ENCODE measurements at regions not wholly inside any gene's neighbourhood (a gene's known extent, or its start where the extent isn't known, plus 50 kb on each side); places are given as distances from the start of the nearest gene placed in this dataset.

DNA sequence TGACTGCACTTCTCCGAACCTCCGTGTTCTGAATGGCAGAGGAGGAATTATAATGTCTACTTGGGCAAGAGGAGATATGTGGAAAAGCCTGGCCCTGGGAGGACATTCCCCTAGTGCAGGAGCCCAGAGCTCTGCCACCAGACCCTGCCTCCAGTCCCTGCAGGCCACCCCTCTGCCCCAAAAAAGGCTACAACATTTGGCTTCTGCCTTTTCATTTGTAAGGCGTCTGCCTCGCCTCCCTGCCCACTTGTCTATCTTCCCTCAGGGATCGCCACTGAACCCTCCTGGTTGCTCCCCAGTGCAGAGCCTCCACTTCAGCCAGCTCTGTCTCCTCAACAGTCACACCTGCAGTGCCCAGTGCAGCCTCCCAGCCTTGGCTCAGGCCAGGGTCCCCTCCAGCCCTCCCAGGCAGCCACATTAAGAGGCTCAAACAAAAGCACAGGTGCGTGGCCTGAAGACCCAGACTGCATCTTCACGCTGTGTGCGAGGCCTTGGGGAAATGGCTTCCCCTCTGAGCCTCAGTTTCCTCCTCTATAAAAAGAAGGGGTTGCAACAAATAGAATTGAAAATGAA, 125.9 kb upstream of the SMAD3 start (continued):
- TF ChIP-seq, protein P1, sequence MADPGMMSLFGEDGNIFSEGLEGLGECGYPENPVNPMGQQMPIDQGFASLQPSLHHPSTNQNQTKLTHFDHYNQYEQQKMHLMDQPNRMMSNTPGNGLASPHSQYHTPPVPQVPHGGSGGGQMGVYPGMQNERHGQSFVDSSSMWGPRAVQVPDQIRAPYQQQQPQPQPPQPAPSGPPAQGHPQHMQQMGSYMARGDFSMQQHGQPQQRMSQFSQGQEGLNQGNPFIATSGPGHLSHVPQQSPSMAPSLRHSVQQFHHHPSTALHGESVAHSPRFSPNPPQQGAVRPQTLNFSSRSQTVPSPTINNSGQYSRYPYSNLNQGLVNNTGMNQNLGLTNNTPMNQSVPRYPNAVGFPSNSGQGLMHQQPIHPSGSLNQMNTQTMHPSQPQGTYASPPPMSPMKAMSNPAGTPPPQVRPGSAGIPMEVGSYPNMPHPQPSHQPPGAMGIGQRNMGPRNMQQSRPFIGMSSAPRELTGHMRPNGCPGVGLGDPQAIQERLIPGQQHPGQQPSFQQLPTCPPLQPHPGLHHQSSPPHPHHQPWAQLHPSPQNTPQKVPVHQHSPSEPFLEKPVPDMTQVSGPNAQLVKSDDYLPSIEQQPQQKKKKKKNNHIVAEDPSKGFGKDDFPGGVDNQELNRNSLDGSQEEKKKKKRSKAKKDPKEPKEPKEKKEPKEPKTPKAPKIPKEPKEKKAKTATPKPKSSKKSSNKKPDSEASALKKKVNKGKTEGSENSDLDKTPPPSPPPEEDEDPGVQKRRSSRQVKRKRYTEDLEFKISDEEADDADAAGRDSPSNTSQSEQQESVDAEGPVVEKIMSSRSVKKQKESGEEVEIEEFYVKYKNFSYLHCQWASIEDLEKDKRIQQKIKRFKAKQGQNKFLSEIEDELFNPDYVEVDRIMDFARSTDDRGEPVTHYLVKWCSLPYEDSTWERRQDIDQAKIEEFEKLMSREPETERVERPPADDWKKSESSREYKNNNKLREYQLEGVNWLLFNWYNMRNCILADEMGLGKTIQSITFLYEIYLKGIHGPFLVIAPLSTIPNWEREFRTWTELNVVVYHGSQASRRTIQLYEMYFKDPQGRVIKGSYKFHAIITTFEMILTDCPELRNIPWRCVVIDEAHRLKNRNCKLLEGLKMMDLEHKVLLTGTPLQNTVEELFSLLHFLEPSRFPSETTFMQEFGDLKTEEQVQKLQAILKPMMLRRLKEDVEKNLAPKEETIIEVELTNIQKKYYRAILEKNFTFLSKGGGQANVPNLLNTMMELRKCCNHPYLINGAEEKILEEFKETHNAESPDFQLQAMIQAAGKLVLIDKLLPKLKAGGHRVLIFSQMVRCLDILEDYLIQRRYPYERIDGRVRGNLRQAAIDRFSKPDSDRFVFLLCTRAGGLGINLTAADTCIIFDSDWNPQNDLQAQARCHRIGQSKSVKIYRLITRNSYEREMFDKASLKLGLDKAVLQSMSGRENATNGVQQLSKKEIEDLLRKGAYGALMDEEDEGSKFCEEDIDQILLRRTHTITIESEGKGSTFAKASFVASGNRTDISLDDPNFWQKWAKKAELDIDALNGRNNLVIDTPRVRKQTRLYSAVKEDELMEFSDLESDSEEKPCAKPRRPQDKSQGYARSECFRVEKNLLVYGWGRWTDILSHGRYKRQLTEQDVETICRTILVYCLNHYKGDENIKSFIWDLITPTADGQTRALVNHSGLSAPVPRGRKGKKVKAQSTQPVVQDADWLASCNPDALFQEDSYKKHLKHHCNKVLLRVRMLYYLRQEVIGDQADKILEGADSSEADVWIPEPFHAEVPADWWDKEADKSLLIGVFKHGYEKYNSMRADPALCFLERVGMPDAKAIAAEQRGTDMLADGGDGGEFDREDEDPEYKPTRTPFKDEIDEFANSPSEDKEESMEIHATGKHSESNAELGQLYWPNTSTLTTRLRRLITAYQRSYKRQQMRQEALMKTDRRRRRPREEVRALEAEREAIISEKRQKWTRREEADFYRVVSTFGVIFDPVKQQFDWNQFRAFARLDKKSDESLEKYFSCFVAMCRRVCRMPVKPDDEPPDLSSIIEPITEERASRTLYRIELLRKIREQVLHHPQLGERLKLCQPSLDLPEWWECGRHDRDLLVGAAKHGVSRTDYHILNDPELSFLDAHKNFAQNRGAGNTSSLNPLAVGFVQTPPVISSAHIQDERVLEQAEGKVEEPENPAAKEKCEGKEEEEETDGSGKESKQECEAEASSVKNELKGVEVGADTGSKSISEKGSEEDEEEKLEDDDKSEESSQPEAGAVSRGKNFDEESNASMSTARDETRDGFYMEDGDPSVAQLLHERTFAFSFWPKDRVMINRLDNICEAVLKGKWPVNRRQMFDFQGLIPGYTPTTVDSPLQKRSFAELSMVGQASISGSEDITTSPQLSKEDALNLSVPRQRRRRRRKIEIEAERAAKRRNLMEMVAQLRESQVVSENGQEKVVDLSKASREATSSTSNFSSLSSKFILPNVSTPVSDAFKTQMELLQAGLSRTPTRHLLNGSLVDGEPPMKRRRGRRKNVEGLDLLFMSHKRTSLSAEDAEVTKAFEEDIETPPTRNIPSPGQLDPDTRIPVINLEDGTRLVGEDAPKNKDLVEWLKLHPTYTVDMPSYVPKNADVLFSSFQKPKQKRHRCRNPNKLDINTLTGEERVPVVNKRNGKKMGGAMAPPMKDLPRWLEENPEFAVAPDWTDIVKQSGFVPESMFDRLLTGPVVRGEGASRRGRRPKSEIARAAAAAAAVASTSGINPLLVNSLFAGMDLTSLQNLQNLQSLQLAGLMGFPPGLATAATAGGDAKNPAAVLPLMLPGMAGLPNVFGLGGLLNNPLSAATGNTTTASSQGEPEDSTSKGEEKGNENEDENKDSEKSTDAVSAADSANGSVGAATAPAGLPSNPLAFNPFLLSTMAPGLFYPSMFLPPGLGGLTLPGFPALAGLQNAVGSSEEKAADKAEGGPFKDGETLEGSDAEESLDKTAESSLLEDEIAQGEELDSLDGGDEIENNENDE (IDR thresholded peaks at IDR 0.05; ENCODE audit: insufficient replicate concordance, low read length): no peak
- TF ChIP-seq POLR2AphosphoS5 (IDR thresholded peaks at IDR 0.05; ENCODE audit: low read depth, low read length) (no peak), SP1 (IDR thresholded peaks at IDR 0.05; ENCODE audit: low read depth, low read length) (no peak), JUN (IDR thresholded peaks at IDR 0.05; ENCODE audit: low read depth, low read length) (no peak), GABPA (IDR thresholded peaks at IDR 0.05; ENCODE audit: borderline replicate concordance, insufficient read depth, low read length) (no peak), SP2 (IDR thresholded peaks at IDR 0.05; ENCODE audit: low read length) (no peak)
